IPS-15b (cell line): ENCODE measurements at regions not wholly inside any gene's neighbourhood (a gene's known extent, or its start where the extent isn't known, plus 50 kb on each side); places are given as distances from the start of the nearest gene placed in this dataset.

Experiments used
- H3K27me3 ChIP-seq: one replicate; pipeline ENCODE4 v1.6.1; 2013; ENCODE audit warnings: low read length; ENCODE audit not compliant: control insufficient read depth, insufficient read depth
- H3K36me3 ChIP-seq: one replicate; pipeline ENCODE4 v1.6.1; 2013; ENCODE audit warnings: low read length; ENCODE audit not compliant: control insufficient read depth, insufficient read depth
- H3K4me1 ChIP-seq: one replicate; pipeline ENCODE4 v1.6.1; 2013; ENCODE audit warnings: mild to moderate bottlenecking, low read length; ENCODE audit not compliant: control insufficient read depth, insufficient read depth
- H3K4me3 ChIP-seq: one replicate; pipeline ENCODE4 v1.5.1; 2013; ENCODE audit warnings: low read depth, low read length
- H3K9ac ChIP-seq: one replicate; pipeline ENCODE4 v1.6.1; 2013; ENCODE audit warnings: low read depth, mild to moderate bottlenecking, low read length
- H3K9me3 ChIP-seq: one replicate; pipeline ENCODE4 v1.6.1; 2013; ENCODE audit warnings: mild to moderate bottlenecking, low read length; ENCODE audit not compliant: control insufficient read depth, insufficient read depth

DNA sequence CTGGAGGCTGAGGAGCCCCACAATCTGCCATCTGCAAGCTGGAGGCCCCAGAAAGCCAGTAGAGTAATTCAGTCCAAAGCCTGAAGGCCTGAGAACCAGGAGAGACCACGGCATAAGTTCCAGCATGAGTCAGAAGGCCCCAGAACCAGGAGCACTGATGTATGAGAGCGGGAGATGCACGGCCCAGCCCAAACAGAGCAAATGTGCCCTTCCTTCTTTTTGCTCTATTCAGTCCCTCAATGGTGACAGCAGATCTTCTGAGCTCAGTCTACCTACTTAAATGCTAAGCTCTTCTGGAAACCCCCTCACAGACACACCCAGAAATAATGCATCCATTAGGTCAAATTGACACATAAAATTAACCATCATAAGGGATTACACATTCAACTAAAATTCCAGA is 277.6 kb downstream of the ATPSCKMT start:
- H3K27me3 ChIP-seq, result no peaks in the 10 kb centered on the region
- no peaks in the 10 kb centered on the region for H3K9me3 ChIP-seq
- H3K4me1 ChIP-seq, result no peaks in the 10 kb centered on the region
- H3K4me3 ChIP-seq, result no peak overlapping the region
- H3K36me3 ChIP-seq, result no peaks in the 10 kb centered on the region
- no peak overlapping the region for H3K9ac ChIP-seq

DNA sequence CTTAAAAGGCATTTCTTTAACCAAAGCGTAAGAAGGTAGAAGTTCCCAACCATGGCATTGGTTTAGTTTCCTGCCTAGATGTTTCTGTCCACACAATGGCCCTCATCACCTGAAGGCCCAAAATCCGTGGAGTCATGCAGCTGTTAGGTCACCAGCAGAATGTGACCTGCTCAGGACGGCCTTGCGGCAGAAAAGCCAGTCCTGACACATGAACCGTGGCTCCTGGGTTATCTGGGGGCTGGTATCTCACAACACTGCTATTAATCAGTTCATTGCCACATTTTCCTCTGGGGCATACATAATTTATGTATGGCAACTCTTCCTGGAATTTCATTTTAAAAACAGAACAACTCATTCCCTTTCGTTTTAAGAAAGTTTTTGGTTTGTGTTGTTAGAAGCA is 278.4 kb downstream of the ATPSCKMT start:
- Histone ChIP-seq H3K9ac (no peak overlapping the region), H3K4me1 (no peaks in the 10 kb centered on the region), H3K4me3 (no peak overlapping the region), H3K27me3 (no peaks in the 10 kb centered on the region), H3K36me3 (no peaks in the 10 kb centered on the region), H3K9me3 (no peaks in the 10 kb centered on the region)

DNA sequence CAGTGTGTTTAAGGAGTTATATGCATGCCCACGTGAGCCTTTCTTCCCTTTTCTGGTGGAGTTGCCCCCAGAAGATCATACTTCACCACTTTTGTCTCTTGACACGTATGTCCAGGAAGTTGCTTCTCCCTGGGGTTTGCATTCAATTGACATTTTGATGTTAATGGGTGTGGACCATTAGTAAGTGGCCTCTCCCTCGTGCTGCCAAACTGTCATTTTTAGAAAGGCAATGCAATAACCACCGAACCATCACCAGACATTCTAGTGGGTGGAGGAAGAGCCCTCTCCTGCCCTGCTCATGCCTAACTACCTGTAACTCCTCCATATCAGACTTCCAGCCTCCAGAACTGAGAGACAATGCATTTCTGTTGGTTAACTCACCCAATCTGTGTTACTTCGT is 290.8 kb downstream of the ATPSCKMT start:
- Histone ChIP-seq H3K9me3 (no peaks in the 10 kb centered on the region), H3K4me1 (no peaks in the 10 kb centered on the region), H3K9ac (no peak overlapping the region), H3K4me3 (no peak overlapping the region), H3K36me3 (no peaks in the 10 kb centered on the region), H3K27me3 (no peaks in the 10 kb centered on the region)

DNA sequence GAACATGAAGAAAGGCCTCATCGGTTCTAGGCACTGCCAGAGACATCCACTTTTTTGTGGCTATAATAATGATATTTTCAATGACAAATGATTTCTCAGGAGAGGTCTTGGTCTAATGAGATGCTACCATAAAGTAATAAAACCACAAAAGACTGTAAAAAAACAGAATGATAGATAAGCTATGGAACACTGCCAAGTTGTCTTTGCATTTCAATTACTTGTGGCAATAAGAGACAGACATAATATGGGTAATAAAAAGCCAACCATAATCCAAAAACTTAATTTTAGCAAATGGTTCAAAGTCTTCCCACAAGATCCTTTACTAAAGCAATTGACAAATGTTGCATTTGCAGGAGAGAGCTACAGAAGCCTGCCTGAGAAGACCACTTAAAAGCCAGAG is 292.5 kb downstream of the ATPSCKMT start:
- no peaks in the 10 kb centered on the region for H3K36me3 ChIP-seq
- H3K4me3 ChIP-seq, result no peak overlapping the region
- H3K9me3 ChIP-seq, result no peaks in the 10 kb centered on the region
- no peak overlapping the region for H3K9ac ChIP-seq
- no peaks in the 10 kb centered on the region for H3K27me3 ChIP-seq
- no peaks in the 10 kb centered on the region for H3K4me1 ChIP-seq

DNA sequence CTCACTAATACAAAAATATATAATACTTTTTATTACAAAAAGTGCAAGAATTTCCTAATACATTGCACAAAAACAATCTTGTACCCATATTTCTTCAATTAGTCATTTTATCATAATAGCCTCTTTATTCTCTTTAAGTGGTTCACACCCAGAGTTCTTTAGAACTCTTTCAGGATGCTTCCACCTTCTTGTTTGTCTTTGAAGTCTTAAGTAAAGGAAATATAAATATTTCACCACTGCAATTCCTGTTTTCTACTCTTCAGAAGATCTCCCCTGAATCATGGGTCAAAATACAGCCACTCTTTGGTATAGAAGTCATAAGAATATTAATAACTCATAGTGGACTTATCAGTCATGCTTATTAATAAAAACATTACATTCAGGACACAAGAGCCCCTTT is 293.0 kb downstream of the ATPSCKMT start:
- H3K36me3 ChIP-seq, result no peaks in the 10 kb centered on the region
- no peaks in the 10 kb centered on the region for H3K9me3 ChIP-seq
- H3K4me3 ChIP-seq, result no peak overlapping the region

DNA sequence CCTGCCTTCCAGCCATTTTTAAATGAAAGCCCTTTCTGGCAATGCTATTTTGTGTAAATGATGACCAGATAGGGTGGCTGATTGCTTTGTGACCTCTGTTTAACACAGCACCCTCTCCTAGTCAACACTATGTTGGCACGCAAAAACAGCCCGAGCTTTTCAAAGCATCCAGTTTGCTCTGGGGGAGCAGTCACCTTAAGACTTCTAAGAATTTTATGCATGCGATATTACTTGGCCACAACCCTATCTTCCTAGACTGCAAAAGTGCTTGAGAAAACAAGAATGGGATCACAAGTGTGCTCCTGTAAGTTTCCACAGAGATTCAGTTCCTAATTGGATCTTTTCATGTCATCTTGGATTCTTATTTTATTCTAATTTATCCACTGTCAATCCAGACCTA is 294.1 kb downstream of the ATPSCKMT start:
- Histone ChIP-seq H3K4me1 (no peaks in the 10 kb centered on the region), H3K36me3 (no peaks in the 10 kb centered on the region), H3K27me3 (no peaks in the 10 kb centered on the region), H3K9me3 (no peaks in the 10 kb centered on the region), H3K4me3 (no peak overlapping the region), H3K9ac (no peak overlapping the region)

More for the DNA sequence above, 293.0 kb downstream of the ATPSCKMT start:
- no peaks in the 10 kb centered on the region for H3K4me1 ChIP-seq
- no peaks in the 10 kb centered on the region for H3K27me3 ChIP-seq
- H3K9ac ChIP-seq, result no peak overlapping the region

DNA sequence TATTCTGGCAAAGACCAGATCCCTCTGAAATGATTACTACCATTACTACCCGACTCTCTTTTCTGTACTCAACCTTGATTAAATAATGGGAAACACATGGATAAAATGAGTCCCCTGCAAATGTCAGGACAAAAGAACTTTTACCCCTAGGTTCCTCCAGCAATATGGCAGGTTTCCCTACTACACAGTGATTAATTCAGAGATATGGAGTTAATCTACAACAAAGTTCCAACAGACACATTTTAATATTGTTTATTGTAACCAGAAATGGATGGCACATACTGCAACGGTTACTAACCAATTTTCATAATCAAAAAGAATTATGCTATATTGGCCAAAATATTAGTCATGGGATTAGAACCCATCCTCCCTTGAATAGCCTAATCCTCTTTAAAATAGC is 294.8 kb downstream of the ATPSCKMT start:
- Histone ChIP-seq H3K4me1 (no peaks in the 10 kb centered on the region), H3K27me3 (no peaks in the 10 kb centered on the region), H3K36me3 (no peaks in the 10 kb centered on the region), H3K9me3 (no peaks in the 10 kb centered on the region), H3K9ac (no peak overlapping the region), H3K4me3 (no peak overlapping the region)

DNA sequence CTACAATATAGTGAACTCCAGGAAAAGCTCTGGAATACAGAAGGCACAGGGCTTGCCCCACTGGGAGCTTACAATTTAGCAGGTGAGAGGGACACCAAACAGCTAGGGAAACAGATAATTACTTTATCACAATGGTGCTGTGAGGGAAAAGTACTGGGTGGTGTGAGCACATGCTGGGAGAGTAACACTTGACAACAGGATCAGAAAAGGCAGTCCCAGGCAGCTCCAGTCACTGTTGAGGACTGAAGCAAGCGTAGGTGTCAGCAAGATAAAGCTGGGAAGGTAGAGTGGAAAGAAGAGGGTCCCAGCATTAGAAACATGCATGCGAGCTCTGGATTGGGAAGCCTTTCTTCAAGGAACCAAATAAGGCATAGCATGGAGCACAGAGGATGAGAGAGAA is 296.0 kb downstream of the ATPSCKMT start:
- no peaks in the 10 kb centered on the region for H3K9me3 ChIP-seq
- no peaks in the 10 kb centered on the region for H3K4me1 ChIP-seq
- no peaks in the 10 kb centered on the region for H3K27me3 ChIP-seq
- no peak overlapping the region for H3K4me3 ChIP-seq
- no peaks in the 10 kb centered on the region for H3K36me3 ChIP-seq
- no peak overlapping the region for H3K9ac ChIP-seq

DNA sequence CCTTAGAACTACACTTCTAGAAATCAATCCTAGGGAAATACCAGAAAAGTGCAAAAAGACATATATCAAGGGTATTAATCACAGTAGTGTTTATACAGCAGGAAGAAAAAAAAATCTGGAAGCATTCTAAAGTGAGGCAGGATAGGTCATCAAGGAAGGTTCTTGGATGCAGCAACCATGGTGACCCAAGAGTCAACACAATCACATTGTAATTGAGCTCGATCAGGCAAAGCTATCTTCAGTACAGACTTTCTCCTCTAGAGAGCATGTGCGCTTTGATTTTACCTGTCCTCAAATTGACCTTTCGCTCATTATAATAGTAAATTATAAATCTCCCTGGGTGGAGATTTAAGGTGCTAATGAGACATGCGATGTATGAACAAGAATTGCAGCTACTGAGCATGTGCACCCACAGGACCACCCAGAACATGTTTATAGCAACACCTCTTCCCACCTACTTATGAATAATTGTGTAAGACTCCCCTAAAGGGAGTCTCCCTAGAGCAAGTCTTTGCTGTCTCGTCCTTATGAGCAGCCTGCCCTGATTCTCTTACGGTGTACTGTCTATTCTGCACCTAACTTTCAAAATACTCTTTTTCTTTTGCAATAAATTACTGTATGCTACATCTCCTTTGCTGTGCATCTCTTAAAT is 297.7 kb downstream of the ATPSCKMT start:
- no peaks in the 10 kb centered on the region for H3K36me3 ChIP-seq
- no peak overlapping the region for H3K4me3 ChIP-seq
- H3K27me3 ChIP-seq, result no peaks in the 10 kb centered on the region
- H3K4me1 ChIP-seq, result no peaks in the 10 kb centered on the region
- H3K9me3 ChIP-seq, result no peaks in the 10 kb centered on the region
- no peak overlapping the region for H3K9ac ChIP-seq

DNA sequence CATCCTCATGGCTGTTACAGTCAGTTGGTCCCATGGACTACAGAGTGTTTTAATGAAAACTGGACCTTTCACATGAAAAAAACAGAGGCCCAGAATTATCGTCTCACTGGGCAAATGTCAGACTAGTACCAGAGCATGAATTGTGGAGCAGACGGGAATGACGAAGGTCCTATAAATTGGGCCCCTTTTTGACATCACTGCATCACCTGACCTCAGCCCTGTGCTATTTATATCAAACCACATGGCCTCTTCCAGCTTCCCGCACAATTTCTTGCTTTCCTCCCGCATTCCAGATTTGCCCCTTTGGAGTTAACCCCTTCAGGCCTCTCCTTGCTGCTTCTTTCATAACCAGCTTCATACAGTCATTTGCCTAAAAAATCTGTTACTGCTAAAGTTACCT is 301.7 kb downstream of the ATPSCKMT start:
- H3K36me3 ChIP-seq, result no peaks in the 10 kb centered on the region
- H3K27me3 ChIP-seq, result no peaks in the 10 kb centered on the region
- no peak overlapping the region for H3K9ac ChIP-seq
- H3K4me3 ChIP-seq, result no peak overlapping the region
- H3K4me1 ChIP-seq, result no peaks in the 10 kb centered on the region
- H3K9me3 ChIP-seq, result no peaks in the 10 kb centered on the region

DNA sequence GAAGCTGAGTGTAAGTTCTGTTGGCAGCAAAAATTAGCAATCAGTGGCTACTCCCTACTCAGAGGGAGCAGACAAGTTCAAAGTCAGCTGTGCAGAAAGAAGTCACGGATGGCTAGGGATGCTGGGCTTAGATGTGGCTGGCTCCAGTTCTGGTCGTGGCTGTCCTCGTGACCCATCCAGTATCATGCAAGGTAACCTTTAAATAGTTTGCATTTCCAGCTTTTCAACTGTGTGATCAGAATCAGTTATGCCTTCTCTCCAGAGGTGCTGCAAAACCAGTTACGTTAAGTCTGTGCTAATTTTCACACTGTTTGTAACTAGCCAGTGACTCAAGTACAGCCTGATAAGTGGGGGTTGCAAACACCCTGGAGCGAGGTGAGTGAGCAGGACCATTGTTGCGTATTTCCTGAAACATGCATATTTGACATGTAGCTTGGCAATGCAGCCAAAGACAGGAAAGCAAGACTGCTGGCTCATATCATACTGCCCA is 302.4 kb downstream of the ATPSCKMT start:
- H3K27me3 ChIP-seq, result no peaks in the 10 kb centered on the region
- H3K9ac ChIP-seq, result no peak overlapping the region
- no peaks in the 10 kb centered on the region for H3K36me3 ChIP-seq
- no peaks in the 10 kb centered on the region for H3K4me1 ChIP-seq
- no peak overlapping the region for H3K4me3 ChIP-seq
- no peaks in the 10 kb centered on the region for H3K9me3 ChIP-seq

DNA sequence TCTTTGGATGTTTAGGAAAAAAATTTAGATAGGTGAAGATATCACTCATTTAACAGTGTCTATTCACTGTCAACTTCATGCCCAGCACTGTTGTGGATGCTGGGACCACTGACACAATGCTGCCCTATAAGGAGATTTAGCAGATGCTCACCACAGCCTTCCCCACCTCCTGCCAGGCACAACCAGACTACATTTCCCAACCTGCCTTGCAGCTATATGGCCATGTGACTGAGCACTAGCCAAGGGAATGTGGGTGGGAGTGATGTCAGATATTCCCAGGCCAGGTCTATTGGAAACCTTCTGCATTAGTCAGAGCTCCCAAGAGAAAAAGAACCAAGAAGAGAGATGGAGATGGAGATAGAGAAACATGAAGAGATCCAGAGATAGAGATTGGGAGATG is 302.6 kb upstream of the TAS2R1 start:
- no peak overlapping the region for H3K9ac ChIP-seq
- no peaks in the 10 kb centered on the region for H3K9me3 ChIP-seq

More for the DNA sequence above, 302.6 kb upstream of the TAS2R1 start:
- Histone ChIP-seq H3K36me3 (no peaks in the 10 kb centered on the region), H3K4me3 (no peak overlapping the region), H3K4me1 (no peaks in the 10 kb centered on the region), H3K27me3 (no peaks in the 10 kb centered on the region)
